ENCODE measurements at regions not wholly inside any gene's neighbourhood (a gene's known extent, or its start where the extent isn't known, plus 50 kb on each side); places are given as distances from the start of the nearest gene placed in this dataset.

GRCh38 chr1:58934706-58935105, 150.9 kb upstream of the JUN start:
- TF ChIP-seq CTCF (IDR thresholded peaks at IDR 0.05; ENCODE audit: control extremely low read depth in 1 of 3, insufficient read depth in 1 of 3, low read depth in 1 of 3, low read length in 3 of 3) (no peak), ZNF274 (IDR thresholded peaks at IDR 0.05; ENCODE audit: borderline replicate concordance, extremely low read depth, low read length) (no peak), POLR2A (IDR thresholded peaks at IDR 0.05; ENCODE audit: control extremely low read depth in 1 of 2, low read depth in 2 of 2, low read length in 2 of 2) (no peak), TCF12 (IDR thresholded peaks at IDR 0.05; ENCODE audit: low read depth, low read length) (no peak), EZH2 (IDR thresholded peaks at IDR 0.05; ENCODE audit: low read depth, low read length, severe bottlenecking) (no peak), SP1 (IDR thresholded peaks at IDR 0.05; ENCODE audit: low read depth, low read length) (no peak), CHD2 (IDR thresholded peaks at IDR 0.05; ENCODE audit: low read length) (no peak), KDM1A (IDR thresholded peaks at IDR 0.05; ENCODE audit: borderline replicate concordance, low read length) (no peak), EGR1 (IDR thresholded peaks at IDR 0.05; ENCODE audit: borderline replicate concordance, low read depth, low read length) (no peak), JUND (IDR thresholded peaks at IDR 0.05; ENCODE audit: low read length) (no peak), CREB1 (IDR thresholded peaks at IDR 0.05) (no peak)

All from H1 (cell line).